Retinal pigment epithelial cell (primary cell): ENCODE measurements at regions not wholly inside any gene's neighbourhood (a gene's known extent, or its start where the extent isn't known, plus 50 kb on each side); places are given as distances from the start of the nearest gene placed in this dataset.

Experiments used
- DNase-seq: peaks from one replicate; pipeline ENCODE4 v3.0.0-alpha.2; 2010; ENCODE audit warnings: low read depth
- H3K4me3 ChIP-seq: 2 replicates; pipeline ENCODE4 v1.5.1; 2011; ENCODE audit warnings: mild to moderate bottlenecking, low read length, control low read depth, moderate library complexity
- TF ChIP-seq, protein P1 (sequence below): conservative IDR thresholded peaks from 2 replicates; pipeline ENCODE4 v1.5.1; 2011; ENCODE audit warnings: low read depth, low read length, control low read depth, inconsistent platforms

DNA sequence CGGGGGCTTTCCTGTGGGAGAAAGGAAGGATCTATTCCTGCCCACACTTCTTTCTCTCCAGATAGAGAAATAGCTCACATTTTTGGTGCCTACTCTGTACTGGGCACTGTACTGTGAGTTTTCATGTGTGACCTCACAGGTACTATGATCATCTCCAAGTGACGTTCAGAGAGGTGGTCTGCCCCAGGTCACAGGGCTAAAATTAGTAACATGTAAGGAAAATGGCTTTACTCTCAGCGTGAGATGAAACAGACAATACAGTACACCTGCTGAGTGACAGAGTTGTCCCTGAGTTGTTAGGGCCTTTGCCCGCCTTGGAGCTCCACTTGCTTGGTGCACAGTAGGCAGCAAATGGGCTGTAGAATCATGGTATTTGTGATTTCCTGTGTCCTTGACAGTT is 306.1 kb upstream of the DMRT1 start:
- TF ChIP-seq, protein P1, sequence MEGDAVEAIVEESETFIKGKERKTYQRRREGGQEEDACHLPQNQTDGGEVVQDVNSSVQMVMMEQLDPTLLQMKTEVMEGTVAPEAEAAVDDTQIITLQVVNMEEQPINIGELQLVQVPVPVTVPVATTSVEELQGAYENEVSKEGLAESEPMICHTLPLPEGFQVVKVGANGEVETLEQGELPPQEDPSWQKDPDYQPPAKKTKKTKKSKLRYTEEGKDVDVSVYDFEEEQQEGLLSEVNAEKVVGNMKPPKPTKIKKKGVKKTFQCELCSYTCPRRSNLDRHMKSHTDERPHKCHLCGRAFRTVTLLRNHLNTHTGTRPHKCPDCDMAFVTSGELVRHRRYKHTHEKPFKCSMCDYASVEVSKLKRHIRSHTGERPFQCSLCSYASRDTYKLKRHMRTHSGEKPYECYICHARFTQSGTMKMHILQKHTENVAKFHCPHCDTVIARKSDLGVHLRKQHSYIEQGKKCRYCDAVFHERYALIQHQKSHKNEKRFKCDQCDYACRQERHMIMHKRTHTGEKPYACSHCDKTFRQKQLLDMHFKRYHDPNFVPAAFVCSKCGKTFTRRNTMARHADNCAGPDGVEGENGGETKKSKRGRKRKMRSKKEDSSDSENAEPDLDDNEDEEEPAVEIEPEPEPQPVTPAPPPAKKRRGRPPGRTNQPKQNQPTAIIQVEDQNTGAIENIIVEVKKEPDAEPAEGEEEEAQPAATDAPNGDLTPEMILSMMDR: no peak

DNA sequence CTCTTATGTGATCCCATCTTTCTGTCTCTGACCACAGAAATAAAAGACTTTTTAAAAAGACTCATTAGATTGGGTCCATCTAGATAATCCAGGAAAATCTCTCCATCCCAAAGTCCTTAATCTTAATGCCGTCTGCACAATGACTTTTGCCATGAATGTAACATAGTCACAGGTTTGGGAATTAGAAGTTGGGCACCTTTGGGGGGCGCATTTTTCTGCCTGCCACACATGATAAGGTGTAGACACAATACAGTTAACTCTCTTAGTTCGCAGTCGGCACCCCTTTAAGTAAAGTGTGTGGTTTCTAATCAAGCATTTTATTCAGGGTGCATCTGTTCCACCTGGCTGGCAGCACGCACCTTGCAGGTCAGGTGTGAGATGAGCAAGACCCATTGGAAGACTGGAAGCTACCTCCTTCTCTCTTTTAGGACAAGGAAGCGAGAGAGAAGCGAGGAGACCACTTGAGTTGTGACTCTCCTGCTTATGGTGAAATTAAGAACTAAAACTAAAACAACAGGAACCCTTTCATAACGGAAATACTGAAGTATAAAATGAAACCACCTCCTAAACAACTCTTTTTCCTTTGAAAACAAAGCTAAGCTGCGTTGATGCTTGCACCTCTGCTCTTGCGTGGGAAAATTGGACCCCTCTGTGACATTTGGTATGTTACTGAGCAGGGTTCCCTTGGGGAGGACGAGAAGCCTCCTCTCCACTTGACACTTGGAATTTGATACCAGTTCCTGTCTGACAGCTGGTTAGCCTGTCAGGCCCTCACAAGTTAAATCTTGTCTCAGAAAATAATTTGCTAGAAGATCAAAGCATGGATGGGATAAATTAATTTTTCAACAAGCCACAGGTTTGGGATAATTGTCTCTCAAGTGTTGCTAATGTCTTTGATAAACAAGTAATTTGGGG is 304.6 kb upstream of the DMRT1 start:
- TF ChIP-seq, protein P1: no peak
- no peak overlapping the region for H3K4me3 ChIP-seq
- no peak for DNase-seq

More for the DNA sequence above, 306.1 kb upstream of the DMRT1 start:
- H3K4me3 ChIP-seq: no peak overlapping the region
- DNase-seq: no peak

DNA sequence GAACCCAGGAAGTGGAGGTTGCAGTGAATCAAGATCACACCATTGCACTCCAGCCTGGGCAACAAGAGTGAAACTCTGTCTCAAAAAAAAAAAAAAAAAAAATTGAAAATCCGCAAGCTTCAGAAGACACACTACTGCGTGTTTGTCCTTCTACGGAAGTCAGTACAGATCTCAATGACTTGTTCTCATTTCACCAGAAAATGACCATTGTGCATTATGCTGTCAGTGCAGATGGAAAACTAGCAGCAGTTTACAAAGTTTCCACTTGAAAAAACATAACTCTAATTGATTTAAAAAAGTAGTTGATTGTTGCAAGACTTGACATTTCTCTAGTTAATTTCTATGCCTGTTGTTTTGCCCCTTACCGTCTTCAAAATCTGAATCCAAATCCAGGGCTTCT is 298.0 kb upstream of the DMRT1 start:
- TF ChIP-seq, protein P1: no peak
- H3K4me3 ChIP-seq: no peak overlapping the region
- no peak for DNase-seq

DNA sequence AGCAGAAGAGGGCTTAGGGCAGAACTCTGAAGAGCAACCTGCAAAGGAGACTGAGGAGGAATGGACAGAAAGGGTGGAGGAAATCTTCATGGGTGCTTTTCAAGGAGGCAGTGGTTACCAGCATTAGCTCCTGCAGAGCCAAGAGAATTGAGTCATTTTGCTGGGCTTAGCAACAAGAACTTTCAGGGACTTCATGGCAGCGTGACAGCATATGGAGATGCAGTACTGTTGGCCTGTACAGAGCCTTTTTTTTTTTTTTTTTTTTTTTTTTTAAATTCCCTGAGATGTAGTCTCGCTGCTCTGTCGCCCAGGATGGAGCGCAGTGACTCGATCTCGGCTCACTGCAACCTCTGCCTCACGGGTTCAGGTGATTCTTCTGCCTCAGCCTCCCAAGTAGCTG is 296.0 kb upstream of the DMRT1 start:
- TF ChIP-seq, protein P1: no peak
- DNase-seq: no peak
- no peak overlapping the region for H3K4me3 ChIP-seq

DNA sequence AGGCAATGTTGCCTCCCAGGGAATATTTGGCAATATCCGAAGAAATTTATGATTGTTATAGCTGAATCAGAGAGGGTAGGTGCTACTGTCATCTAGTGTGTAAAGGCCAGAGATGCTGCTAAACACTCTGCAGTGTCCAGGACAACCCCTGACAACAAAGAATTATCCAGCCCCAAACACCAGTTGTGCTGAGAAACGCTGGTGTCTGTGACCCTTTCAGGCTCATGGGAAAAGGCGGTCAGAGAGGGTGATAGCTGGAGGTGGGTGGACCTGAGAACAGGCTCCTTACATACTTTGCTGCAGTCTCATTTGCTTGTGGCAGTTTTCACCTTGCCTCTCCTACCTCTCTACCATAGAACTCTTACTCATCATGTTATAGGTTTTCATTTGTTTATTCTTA is 295.3 kb upstream of the DMRT1 start:
- TF ChIP-seq, protein P1: no peak
- DNase-seq: no peak
- H3K4me3 ChIP-seq: no peak overlapping the region

DNA sequence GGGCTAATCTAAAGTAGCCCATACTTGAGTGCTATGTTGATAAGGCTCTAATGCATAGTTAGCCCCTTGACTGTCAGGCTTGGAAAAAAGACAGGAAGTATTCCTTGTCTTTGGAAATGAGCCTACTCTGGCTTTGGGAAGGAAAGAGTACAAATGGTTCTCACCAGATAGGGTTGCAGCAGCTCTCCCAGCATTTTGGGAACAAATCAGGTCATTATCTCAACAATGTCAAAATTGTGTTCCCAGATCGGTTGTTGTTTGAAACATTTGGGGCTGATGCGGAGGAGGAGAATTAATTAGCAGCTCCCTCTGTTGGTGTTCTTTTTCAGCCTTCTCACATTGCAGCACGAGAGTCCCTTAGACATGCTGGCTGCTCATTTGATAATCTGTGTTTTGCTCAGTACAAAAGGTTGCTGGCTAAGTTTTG is 294.7 kb upstream of the DMRT1 start:
- no peak for DNase-seq

More for the DNA sequence above, 294.7 kb upstream of the DMRT1 start:
- TF ChIP-seq, protein P1: peak; percentile 53
- peak overlapping the region; percentile 32 for H3K4me3 ChIP-seq
